KOPT-K1 (cell line): ENCODE measurements at regions not wholly inside any gene's neighbourhood (a gene's known extent, or its start where the extent isn't known, plus 50 kb on each side); places are given as distances from the start of the nearest gene placed in this dataset.

Experiments
- H3K27ac ChIP-seq: fragments of 200-600 bp; sonication (generic); 2 replicates; pipeline ENCODE4 v1.5.1; 2016; ENCODE audit warnings: antibody characterized with exemption, mild to moderate bottlenecking, low read depth, low read length; ENCODE audit not compliant: poor library complexity, severe bottlenecking
- H3K36me3 ChIP-seq: fragments of 200-600 bp; sonication (generic); 2 replicates; pipeline ENCODE4 v1.5.1; 2017; ENCODE audit warnings: antibody characterized with exemption, mild to moderate bottlenecking, low read length, moderate library complexity; ENCODE audit not compliant: insufficient read depth
- H3K9me3 ChIP-seq: fragments of 200-600 bp; sonication (generic); 2 replicates; pipeline ENCODE4 v1.5.1; 2017; ENCODE audit warnings: antibody characterized with exemption, low read length, mild to moderate bottlenecking; ENCODE audit not compliant: insufficient read depth, poor library complexity, severe bottlenecking

GRCh38 chr1:2891923-2892448, 90.5 kb upstream of the TTC34 start:
- Histone ChIP-seq H3K36me3 (no peaks in the 10 kb centered on the region), H3K9me3 (peaks cover 9% of the 10 kb centered on the region)

GRCh38 chr1:2893473-2894120, 92.1 kb upstream of the TTC34 start:
- no peak overlapping the region for H3K27ac ChIP-seq
- no peaks in the 10 kb centered on the region for H3K36me3 ChIP-seq
- H3K9me3 ChIP-seq = peaks cover 12% of the 10 kb centered on the region

More at GRCh38 chr1:2891923-2892448, 90.5 kb upstream of the TTC34 start:
- H3K27ac ChIP-seq = no peak overlapping the region

GRCh38 chr1:2894381-2895041, 93.0 kb upstream of the TTC34 start:
- Histone ChIP-seq H3K27ac (no peak overlapping the region), H3K36me3 (no peaks in the 10 kb centered on the region), H3K9me3 (peaks cover 12% of the 10 kb centered on the region)

- no peaks in the 10 kb centered on the region for H3K36me3 ChIP-seq
- peaks cover 12% of the 10 kb centered on the region for H3K9me3 ChIP-seq
- H3K27ac ChIP-seq = no peak overlapping the region
Observed at GRCh38 chr1:2896824-2897223, 95.3 kb upstream of the TTC34 start.

GRCh38 chr1:2903226-2903625, 101.7 kb upstream of the TTC34 start:
- Histone ChIP-seq H3K27ac (no peak overlapping the region), H3K36me3 (no peaks in the 10 kb centered on the region), H3K9me3 (no peaks in the 10 kb centered on the region)

GRCh38 chr1:2904191-2904590, 102.7 kb upstream of the TTC34 start:
- Histone ChIP-seq H3K36me3 (no peaks in the 10 kb centered on the region), H3K27ac (no peak overlapping the region), H3K9me3 (no peaks in the 10 kb centered on the region)

- Histone ChIP-seq H3K9me3 (no peaks in the 10 kb centered on the region), H3K36me3 (no peaks in the 10 kb centered on the region), H3K27ac (no peak overlapping the region)
Observed at GRCh38 chr1:2905356-2905755, 103.9 kb upstream of the TTC34 start.

GRCh38 chr1:2906085-2906484, 104.6 kb upstream of the TTC34 start:
- H3K9me3 ChIP-seq = no peaks in the 10 kb centered on the region
- H3K36me3 ChIP-seq = no peaks in the 10 kb centered on the region
- no peak overlapping the region for H3K27ac ChIP-seq

GRCh38 chr1:2906620-2907019, 105.1 kb upstream of the TTC34 start:
- Histone ChIP-seq H3K9me3 (no peaks in the 10 kb centered on the region), H3K27ac (no peak overlapping the region), H3K36me3 (no peaks in the 10 kb centered on the region)

GRCh38 chr1:2907051-2907450, 105.6 kb upstream of the TTC34 start:
- H3K27ac ChIP-seq = no peak overlapping the region
- no peaks in the 10 kb centered on the region for H3K36me3 ChIP-seq
- no peaks in the 10 kb centered on the region for H3K9me3 ChIP-seq

- Histone ChIP-seq H3K36me3 (no peaks in the 10 kb centered on the region), H3K9me3 (no peaks in the 10 kb centered on the region), H3K27ac (no peak overlapping the region)
Observed at GRCh38 chr1:2908081-2908480, 106.6 kb upstream of the TTC34 start.

GRCh38 chr1:2908561-2908960, 107.1 kb upstream of the TTC34 start:
- Histone ChIP-seq H3K27ac (no peak overlapping the region), H3K9me3 (no peaks in the 10 kb centered on the region), H3K36me3 (no peaks in the 10 kb centered on the region)

GRCh38 chr1:2909797-2910196, 108.3 kb upstream of the TTC34 start:
- no peak overlapping the region for H3K27ac ChIP-seq
- no peaks in the 10 kb centered on the region for H3K9me3 ChIP-seq
- H3K36me3 ChIP-seq = no peaks in the 10 kb centered on the region

GRCh38 chr1:2910211-2910610, 108.7 kb upstream of the TTC34 start:
- Histone ChIP-seq H3K27ac (no peak overlapping the region), H3K36me3 (no peaks in the 10 kb centered on the region), H3K9me3 (no peaks in the 10 kb centered on the region)

- H3K27ac ChIP-seq = no peak overlapping the region
- H3K9me3 ChIP-seq = peaks cover 6% of the 10 kb centered on the region
- no peaks in the 10 kb centered on the region for H3K36me3 ChIP-seq
Observed at GRCh38 chr1:2911421-2912178, 109.7 kb upstream of the ACTRT2 start.
